DOHH2 (cell line): ENCODE measurements at regions not wholly inside any gene's neighbourhood (a gene's known extent, or its start where the extent isn't known, plus 50 kb on each side); places are given as distances from the start of the nearest gene placed in this dataset.

ENCODE experiments used
- H3F3A ChIP-seq: fragments of 200-600 bp; sonication (generic), shearing (Covaris generic); 2 replicates; pipeline ENCODE4 v1.6.0; 2016; ENCODE audit warnings: antibody characterized with exemption, mild to moderate bottlenecking; ENCODE audit not compliant: control insufficient read depth, insufficient read depth
- H3K27ac ChIP-seq: fragments of 200-600 bp; sonication (generic); 2 replicates; pipeline ENCODE4 v1.5.1; 2014; ENCODE audit warnings: low read depth, mild to moderate bottlenecking, low read length, moderate library complexity
- H3K27me3 ChIP-seq: fragments of 200-600 bp; sonication (generic); 2 replicates; pipeline ENCODE4 v1.6.1; 2014; ENCODE audit warnings: mild to moderate bottlenecking, low read length, mixed read lengths; ENCODE audit not compliant: control insufficient read depth
- H3K36me3 ChIP-seq: fragments of 200-600 bp; sonication (generic); 2 replicates; pipeline ENCODE4 v1.6.1; 2014; ENCODE audit warnings: mild to moderate bottlenecking, low read length, moderate library complexity, mixed read lengths; ENCODE audit not compliant: control insufficient read depth
- H3K4me1 ChIP-seq: fragments of 200-600 bp; sonication (generic); 2 replicates; pipeline ENCODE4 v1.6.1; 2014; ENCODE audit warnings: mild to moderate bottlenecking, low read length, mixed read lengths; ENCODE audit not compliant: control insufficient read depth
- H3K4me2 ChIP-seq: fragments of 200-600 bp; sonication (generic); 2 replicates; pipeline ENCODE4 v1.6.0; 2014; ENCODE audit warnings: mild to moderate bottlenecking, low read length, moderate library complexity
- H3K4me3 ChIP-seq: fragments of 200-600 bp; sonication (generic); 2 replicates; pipeline ENCODE4 v1.5.1; 2014; ENCODE audit warnings: mild to moderate bottlenecking, low read length, mixed read lengths
- H3K79me2 ChIP-seq: fragments of 200-600 bp; sonication (generic); 2 replicates; pipeline ENCODE4 v1.6.1; 2014; ENCODE audit warnings: mild to moderate bottlenecking, low read length, mixed read lengths; ENCODE audit not compliant: control insufficient read depth
- H3K9me2 ChIP-seq: fragments of 200-600 bp; sonication (generic); replicated peaks from 2 replicates; pipeline ENCODE4 v1.6.1; 2014; ENCODE audit warnings: mild to moderate bottlenecking, low read length, mixed read lengths; ENCODE audit not compliant: control insufficient read depth
- H3K9me3 ChIP-seq: fragments of 200-600 bp; sonication (generic); 2 replicates; pipeline ENCODE4 v1.6.1; 2014; ENCODE audit warnings: antibody characterized with exemption, low read length, mixed read lengths; ENCODE audit not compliant: control insufficient read depth, insufficient read depth
- H4K20me1 ChIP-seq: fragments of 200-600 bp; sonication (generic); 2 replicates; pipeline ENCODE4 v1.6.0; 2014; ENCODE audit warnings: low read depth, mild to moderate bottlenecking, antibody characterized with exemption, low read length, moderate library complexity; ENCODE audit not compliant: control insufficient read depth, insufficient read depth
- EZH2phosphoT487 ChIP-seq: fragments of 200-600 bp; sonication (generic); IDR thresholded peaks from 2 replicates; pipeline ENCODE4 v1.6.1; 2017; ENCODE audit warnings: borderline replicate concordance, mild to moderate bottlenecking, antibody characterized with exemption, low read length, moderate library complexity, mixed read lengths
- TF ChIP-seq, protein P1 (sequence below): fragments of 200-600 bp; sonication (generic); IDR thresholded peaks from one replicate; pipeline ENCODE4 v1.5.1; 2014; ENCODE audit warnings: antibody characterized with exemption, mild to moderate bottlenecking, low read depth, low read length; ENCODE audit not compliant: poor library complexity, severe bottlenecking

DNA sequence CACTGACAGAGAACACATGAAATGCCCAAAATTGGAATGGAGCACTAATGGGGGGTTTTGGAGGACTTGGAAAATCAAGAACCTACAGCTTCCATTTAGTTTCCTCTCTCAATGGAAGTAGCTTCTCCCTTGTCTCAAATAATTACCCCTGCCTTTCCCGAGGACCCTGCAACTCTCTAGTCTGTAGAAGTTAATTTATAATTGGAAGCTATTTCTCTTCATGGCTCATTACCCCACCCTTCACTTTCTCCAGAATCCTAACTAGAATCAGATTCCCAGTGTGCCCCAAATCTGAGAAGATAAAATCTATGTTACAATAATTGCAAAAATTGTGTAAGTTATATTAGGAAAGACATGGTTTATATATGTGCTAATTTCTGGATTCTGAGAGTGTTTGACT is 181.5 kb upstream of the ATP1B1 start:
- Histone ChIP-seq H3K27me3 (no peaks in the 10 kb centered on the region), H3K4me3 (no peak overlapping the region), H3K27ac (no peak overlapping the region), H3K4me2 (no peak overlapping the region), H3K79me2 (no peaks in the 10 kb centered on the region), H4K20me1 (no peaks in the 10 kb centered on the region), H3K4me1 (no peaks in the 10 kb centered on the region), H3K36me3 (no peaks in the 10 kb centered on the region), H3K9me3 (no peaks in the 10 kb centered on the region), H3F3A (no peaks in the 10 kb centered on the region), H3K9me2 (no peaks in the 10 kb centered on the region)
- TF ChIP-seq EZH2phosphoT487 = no peak
- TF ChIP-seq, protein P1, sequence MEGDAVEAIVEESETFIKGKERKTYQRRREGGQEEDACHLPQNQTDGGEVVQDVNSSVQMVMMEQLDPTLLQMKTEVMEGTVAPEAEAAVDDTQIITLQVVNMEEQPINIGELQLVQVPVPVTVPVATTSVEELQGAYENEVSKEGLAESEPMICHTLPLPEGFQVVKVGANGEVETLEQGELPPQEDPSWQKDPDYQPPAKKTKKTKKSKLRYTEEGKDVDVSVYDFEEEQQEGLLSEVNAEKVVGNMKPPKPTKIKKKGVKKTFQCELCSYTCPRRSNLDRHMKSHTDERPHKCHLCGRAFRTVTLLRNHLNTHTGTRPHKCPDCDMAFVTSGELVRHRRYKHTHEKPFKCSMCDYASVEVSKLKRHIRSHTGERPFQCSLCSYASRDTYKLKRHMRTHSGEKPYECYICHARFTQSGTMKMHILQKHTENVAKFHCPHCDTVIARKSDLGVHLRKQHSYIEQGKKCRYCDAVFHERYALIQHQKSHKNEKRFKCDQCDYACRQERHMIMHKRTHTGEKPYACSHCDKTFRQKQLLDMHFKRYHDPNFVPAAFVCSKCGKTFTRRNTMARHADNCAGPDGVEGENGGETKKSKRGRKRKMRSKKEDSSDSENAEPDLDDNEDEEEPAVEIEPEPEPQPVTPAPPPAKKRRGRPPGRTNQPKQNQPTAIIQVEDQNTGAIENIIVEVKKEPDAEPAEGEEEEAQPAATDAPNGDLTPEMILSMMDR = no peak

DNA sequence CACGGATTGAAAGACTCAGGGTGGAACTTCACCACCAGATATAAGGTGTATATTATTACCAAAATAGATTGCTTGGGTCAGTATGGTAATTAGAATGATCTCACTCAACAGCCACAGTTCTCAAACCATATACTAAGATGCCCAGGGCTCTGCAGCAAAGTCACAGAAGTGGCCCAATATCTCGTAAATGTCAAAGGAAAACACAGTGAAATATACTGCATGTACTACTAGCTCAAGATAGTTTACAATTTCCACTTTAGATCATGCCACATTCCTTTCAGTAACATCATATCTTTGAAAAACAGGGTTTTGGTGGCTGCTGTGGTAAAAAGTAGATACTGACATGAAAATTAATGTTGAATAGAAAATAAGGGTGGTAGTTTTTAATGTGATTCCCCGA is 180.3 kb upstream of the ATP1B1 start:
- no peak overlapping the region for H3K27ac ChIP-seq
- H3K36me3 ChIP-seq = no peaks in the 10 kb centered on the region
- H3K9me2 ChIP-seq = no peaks in the 10 kb centered on the region
- H3K4me3 ChIP-seq = no peak overlapping the region
- TF ChIP-seq, protein P1 = no peak
- TF ChIP-seq EZH2phosphoT487 = no peak
- no peak overlapping the region for H3K4me2 ChIP-seq
- H3K9me3 ChIP-seq = no peaks in the 10 kb centered on the region
- no peaks in the 10 kb centered on the region for H3K4me1 ChIP-seq
- no peaks in the 10 kb centered on the region for H3K27me3 ChIP-seq
- no peaks in the 10 kb centered on the region for H3K79me2 ChIP-seq
- H3F3A ChIP-seq = no peaks in the 10 kb centered on the region
- H4K20me1 ChIP-seq = no peaks in the 10 kb centered on the region

DNA sequence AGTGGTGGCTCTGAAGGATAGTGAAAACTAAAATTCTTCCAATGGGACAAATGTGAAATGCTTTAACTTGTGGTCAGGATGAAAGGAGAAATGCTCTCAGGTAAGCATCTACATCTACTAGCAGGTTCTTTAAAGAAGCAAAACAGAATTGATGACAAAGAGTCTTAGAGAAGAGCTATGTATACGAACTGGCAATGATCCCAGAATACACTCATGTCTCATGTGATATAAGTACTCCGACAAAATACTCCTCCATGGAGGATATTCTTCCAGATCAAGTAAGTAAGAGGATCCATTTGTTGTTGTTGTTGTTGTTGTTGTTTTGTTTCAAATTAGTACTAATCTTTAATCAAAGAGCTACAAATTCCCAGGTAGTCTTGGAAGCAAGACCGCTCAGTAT is 174.0 kb upstream of the ATP1B1 start:
- no peaks in the 10 kb centered on the region for H3K9me2 ChIP-seq
- H3K4me2 ChIP-seq = no peak overlapping the region
- no peaks in the 10 kb centered on the region for H3F3A ChIP-seq
- H3K4me1 ChIP-seq = no peaks in the 10 kb centered on the region
- no peaks in the 10 kb centered on the region for H3K36me3 ChIP-seq
- no peak overlapping the region for H3K27ac ChIP-seq
- H4K20me1 ChIP-seq = no peaks in the 10 kb centered on the region
- H3K27me3 ChIP-seq = no peaks in the 10 kb centered on the region
- H3K79me2 ChIP-seq = no peaks in the 10 kb centered on the region
- no peak for TF ChIP-seq EZH2phosphoT487
- TF ChIP-seq, protein P1 = no peak
- H3K9me3 ChIP-seq = no peaks in the 10 kb centered on the region
- H3K4me3 ChIP-seq = no peak overlapping the region

DNA sequence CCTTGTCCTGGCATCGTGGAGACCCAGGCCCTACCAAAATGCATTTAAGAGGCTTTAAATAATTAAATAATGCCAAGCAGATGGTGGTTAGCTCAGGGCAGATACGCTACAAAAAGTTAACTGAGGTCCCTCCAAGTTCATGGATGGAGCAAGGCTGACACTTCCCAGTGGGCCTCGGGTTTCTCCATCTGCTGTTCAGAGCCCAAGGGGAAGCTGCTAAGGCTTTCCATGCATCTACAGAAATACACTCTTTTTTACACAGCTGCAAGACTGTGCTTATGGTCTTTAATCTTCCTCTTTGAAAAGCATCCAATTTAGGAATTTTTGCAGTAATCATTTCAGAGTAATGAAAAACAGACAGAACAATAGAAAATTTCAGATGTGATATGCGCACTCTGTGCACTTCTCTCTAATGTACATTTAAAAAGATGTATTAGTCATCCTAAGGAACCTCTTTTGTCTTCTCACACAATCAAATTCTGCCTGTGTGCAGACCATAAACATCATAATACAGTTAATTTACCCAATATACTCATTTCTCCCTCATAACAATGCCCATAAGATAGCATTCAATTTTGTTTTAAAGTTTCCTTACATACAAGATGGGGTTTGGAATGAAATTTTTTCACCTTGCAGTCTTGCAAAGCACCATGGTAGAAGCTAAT is 173.2 kb upstream of the ATP1B1 start:
- Histone ChIP-seq H3K27ac (no peak overlapping the region), H3K36me3 (no peaks in the 10 kb centered on the region), H3K4me1 (no peaks in the 10 kb centered on the region), H3K27me3 (no peaks in the 10 kb centered on the region), H3K79me2 (no peaks in the 10 kb centered on the region), H3K4me3 (no peak overlapping the region), H4K20me1 (no peaks in the 10 kb centered on the region), H3K9me3 (no peaks in the 10 kb centered on the region), H3F3A (no peaks in the 10 kb centered on the region), H3K4me2 (no peak overlapping the region), H3K9me2 (no peaks in the 10 kb centered on the region)
- TF ChIP-seq, protein P1 = no peak
- TF ChIP-seq EZH2phosphoT487 = no peak
